ENCODE measurements at regions not wholly inside any gene's neighbourhood (a gene's known extent, or its start where the extent isn't known, plus 50 kb on each side); places are given as distances from the start of the nearest gene placed in this dataset.

GRCh38 chr3:72261566-72262564 lies 476.9 kb upstream of the PROK2 start:
- Histone ChIP-seq H3K9me3 (no peaks in the 10 kb centered on the region), H3K4me1 (peaks cover 0 to 9% (median 4%) of the 10 kb centered on the region in 4 donors), H3K27me3 (no peaks in the 10 kb centered on the region), H3K36me3 (no peaks in the 10 kb centered on the region), H3K27ac (no peak overlapping the region), H3K4me3 (no peak overlapping the region)
- DNase-seq (no peak), ATAC-seq (peak in 1 of 4 donors; percentile 21)
- TF ChIP-seq POLR2A (IDR thresholded peaks at IDR 0.05), result no peak
- TF ChIP-seq CTCF (IDR thresholded peaks at IDR 0.05), result no peak
- intact Hi-C loops (cut with DNase I), result no loop called here
- WGBS (ENCODE audit: insufficient coverage, low coverage, low lambda C conversion rate, missing lambda C conversion rate), result 79% methylated on average over 8 of the region's 8 CpGs

- WGBS (ENCODE audit: insufficient coverage, low coverage, low lambda C conversion rate, missing lambda C conversion rate), result 100% methylated on average over 3 of the region's 5 CpGs
- H3K9me3 ChIP-seq, result no peaks in the 10 kb centered on the region
- H3K4me1 ChIP-seq, result peaks cover 0 to 18% (median 8%) of the 10 kb centered on the region in 4 donors
- TF ChIP-seq POLR2A (IDR thresholded peaks at IDR 0.05) (no peak), CTCF (IDR thresholded peaks at IDR 0.05) (no peak)
- DNase-seq (no peak), ATAC-seq (no peak)
- H3K4me3 ChIP-seq, result no peak overlapping the region
- no peaks in the 10 kb centered on the region for H3K27me3 ChIP-seq
- no peak overlapping the region for H3K27ac ChIP-seq
- no peaks in the 10 kb centered on the region for H3K36me3 ChIP-seq
- intact Hi-C loops (cut with DNase I), result no loop called here
Measured at GRCh38 chr3:72260588-72260910, 475.6 kb upstream of the PROK2 start.

- ATAC-seq (no peak), DNase-seq (no peak)
- 84% methylated on average over 7 of the region's 7 CpGs for WGBS (ENCODE audit: insufficient coverage, low coverage, low lambda C conversion rate, missing lambda C conversion rate)
- Histone ChIP-seq H3K36me3 (no peaks in the 10 kb centered on the region), H3K27ac (no peak overlapping the region), H3K4me1 (peaks cover 0 to 22% (median 11%) of the 10 kb centered on the region in 4 donors), H3K9me3 (no peaks in the 10 kb centered on the region), H3K4me3 (no peak overlapping the region), H3K27me3 (no peaks in the 10 kb centered on the region)
- intact Hi-C loops (cut with DNase I), result no loop called here
- TF ChIP-seq POLR2A (IDR thresholded peaks at IDR 0.05) (no peak), CTCF (IDR thresholded peaks at IDR 0.05) (no peak)
Measured at GRCh38 chr3:72259755-72260587, 475.0 kb upstream of the PROK2 start.

GRCh38 chr3:72258361-72259141 lies 473.6 kb upstream of the PROK2 start:
- no peak for ATAC-seq
- H3K4me3 ChIP-seq, result no peak overlapping the region
- no peak for DNase-seq
- H3K27ac ChIP-seq, result no peak overlapping the region
- H3K36me3 ChIP-seq, result no peaks in the 10 kb centered on the region
- intact Hi-C loops (cut with DNase I), result no loop called here
- peaks cover 0 to 24% (median 11%) of the 10 kb centered on the region in 4 donors for H3K4me1 ChIP-seq
- H3K27me3 ChIP-seq, result no peaks in the 10 kb centered on the region
- TF ChIP-seq POLR2A (IDR thresholded peaks at IDR 0.05), result no peak
- TF ChIP-seq CTCF (IDR thresholded peaks at IDR 0.05), result no peak
- 64% methylated on average over 9 of the region's 17 CpGs for WGBS (ENCODE audit: insufficient coverage, low coverage, low lambda C conversion rate, missing lambda C conversion rate)
- H3K9me3 ChIP-seq, result no peaks in the 10 kb centered on the region

All from right lobe of liver (tissue), 6 donors.